Kidney tubule cell (primary cell): ENCODE measurements at regions not wholly inside any gene's neighbourhood (a gene's known extent, or its start where the extent isn't known, plus 50 kb on each side); places are given as distances from the start of the nearest gene placed in this dataset.
"Not testable (repeated sequence)": the region's sequence is repeated elsewhere in the genome, so short reads cannot be mapped to it uniquely, and the experiment has no call there.

Experiments
- DNase-seq: peaks from one replicate; pipeline ENCODE4 v3.0.0-alpha.2; 2018; ENCODE audit warnings: low spot score

- DNase-seq: no peak
Observed at GRCh38 chr16:14002416-14002990, 68.6 kb upstream of the MRTFB start.

- DNase-seq: peak; percentile 54
Observed at GRCh38 chr16:14003074-14003570, 68.0 kb upstream of the MRTFB start.

- DNase-seq: no peak
Observed at GRCh38 chr16:14004031-14004728, 66.9 kb upstream of the MRTFB start.

GRCh38 chr16:14004729-14005315 is 66.3 kb upstream of the MRTFB start:
- no peak for DNase-seq

GRCh38 chr16:14005335-14005734 is 65.8 kb upstream of the MRTFB start:
- no peak for DNase-seq

GRCh38 chr16:14007450-14007849 is 63.7 kb upstream of the MRTFB start:
- DNase-seq: no peak

GRCh38 chr16:14011001-14011400 is 60.1 kb upstream of the MRTFB start:
- peak; percentile 54 for DNase-seq

GRCh38 chr16:14011846-14012245 is 59.3 kb upstream of the MRTFB start:
- no peak for DNase-seq

GRCh38 chr16:14013145-14013570 is 58.0 kb upstream of the MRTFB start:
- no peak for DNase-seq

GRCh38 chr16:14013571-14014283 is 57.4 kb upstream of the MRTFB start:
- DNase-seq: peak; percentile 87

- DNase-seq: no peak
Observed at GRCh38 chr16:14014284-14014625, 56.9 kb upstream of the MRTFB start.

GRCh38 chr16:14015033-14015432 is 56.1 kb upstream of the MRTFB start:
- DNase-seq: peak; percentile 37

GRCh38 chr16:14015461-14015860 is 55.7 kb upstream of the MRTFB start:
- DNase-seq: no peak

- DNase-seq: peak; percentile 82
Observed at GRCh38 chr16:14015948-14016347, 55.2 kb upstream of the MRTFB start.

GRCh38 chr16:14016362-14016761 is 54.8 kb upstream of the MRTFB start:
- not testable (repeated sequence) for DNase-seq

GRCh38 chr16:14017886-14018285 is 53.2 kb upstream of the MRTFB start:
- no peak for DNase-seq

GRCh38 chr16:14018851-14019250 is 52.3 kb upstream of the MRTFB start:
- DNase-seq: peak; percentile 35

GRCh38 chr16:14020141-14020540 is 51.0 kb upstream of the MRTFB start:
- no peak for DNase-seq
